Inflammatory macrophage (primary cell): ENCODE measurements at regions not wholly inside any gene's neighbourhood (a gene's known extent, or its start where the extent isn't known, plus 50 kb on each side); places are given as distances from the start of the nearest gene placed in this dataset.
"Not testable (repeated sequence)": the region's sequence is repeated elsewhere in the genome, so short reads cannot be mapped to it uniquely, and the experiment has no call there.

Experiments
- DNase-seq, 2 donors: peaks; one replicate each; pipeline ENCODE4 v3.0.0-alpha.2; 2020 to 2022

- DNase-seq: not testable (repeated sequence)
These were observed 1327.4 kb upstream of the CDH18 start for GRCh38 chr5:21315376-21315775.

GRCh38 chr5:21301205-21301604 lies 1313.2 kb upstream of the CDH18 start:
- DNase-seq: not testable (repeated sequence)

- not testable (repeated sequence) for DNase-seq
These were observed 1286.4 kb upstream of the CDH18 start for GRCh38 chr5:21274361-21274760.

GRCh38 chr5:21263361-21263760 lies 1275.4 kb upstream of the CDH18 start:
- no peak for DNase-seq

- no peak for DNase-seq
These were observed 1266.2 kb upstream of the CDH18 start for GRCh38 chr5:21254161-21254560.

- no peak for DNase-seq
These were observed 1257.0 kb upstream of the CDH18 start for GRCh38 chr5:21244982-21245381.

GRCh38 chr5:21238786-21239185 lies 1250.8 kb upstream of the CDH18 start:
- DNase-seq: no peak

GRCh38 chr5:21237461-21237860 lies 1249.5 kb upstream of the CDH18 start:
- no peak for DNase-seq

- no peak for DNase-seq
These were observed 1249.0 kb upstream of the CDH18 start for GRCh38 chr5:21236971-21237427.

- DNase-seq: no peak
These were observed 1248.1 kb upstream of the CDH18 start for GRCh38 chr5:21236104-21236503.

- DNase-seq: no peak
These were observed 1237.4 kb upstream of the CDH18 start for GRCh38 chr5:21225223-21226064.

- DNase-seq: no peak
These were observed 1233.6 kb upstream of the CDH18 start for GRCh38 chr5:21221616-21222015.

- DNase-seq: no peak
These were observed 1232.0 kb upstream of the CDH18 start for GRCh38 chr5:21219966-21220365.

GRCh38 chr5:21219251-21219650 lies 1231.3 kb upstream of the CDH18 start:
- DNase-seq: no peak

- DNase-seq: no peak
These were observed 1224.0 kb upstream of the CDH18 start for GRCh38 chr5:21212026-21212425.

- DNase-seq: no peak
These were observed 1221.4 kb upstream of the CDH18 start for GRCh38 chr5:21209409-21209808.

GRCh38 chr5:21199087-21199486 lies 1211.1 kb upstream of the CDH18 start:
- no peak for DNase-seq

GRCh38 chr5:21195145-21195544 lies 1207.1 kb upstream of the CDH18 start:
- DNase-seq: no peak

- DNase-seq: no peak
These were observed 1197.5 kb upstream of the CDH18 start for GRCh38 chr5:21185536-21185935.

- no peak for DNase-seq
These were observed 1196.6 kb upstream of the CDH18 start for GRCh38 chr5:21184581-21184980.

GRCh38 chr5:21181609-21182125 lies 1193.7 kb upstream of the CDH18 start:
- no peak for DNase-seq

GRCh38 chr5:21173526-21173925 lies 1185.5 kb upstream of the CDH18 start:
- DNase-seq: no peak

- DNase-seq: no peak
These were observed 1185.0 kb upstream of the CDH18 start for GRCh38 chr5:21173036-21173435.

GRCh38 chr5:21171038-21171437 lies 1183.0 kb upstream of the CDH18 start:
- DNase-seq: no peak
